ENCODE measurements at regions not wholly inside any gene's neighbourhood (a gene's known extent, or its start where the extent isn't known, plus 50 kb on each side); places are given as distances from the start of the nearest gene placed in this dataset.
"Not testable (repeated sequence)": the region's sequence is repeated elsewhere in the genome, so short reads cannot be mapped to it uniquely, and the experiment has no call there.

GRCh38 chr6:139973669-139974344, 599.4 kb upstream of the CITED2 start:
- no peak overlapping the region for H2AFZ ChIP-seq (ENCODE audit: low read depth, low read length)
- no peaks in the 10 kb centered on the region for H3K4me1 ChIP-seq (ENCODE audit: insufficient read depth, low read length)
- H3K4me3 ChIP-seq (ENCODE audit: low read length) = no peak overlapping the region
- H3K27me3 ChIP-seq (ENCODE audit: insufficient read depth, low read length) = no peaks in the 10 kb centered on the region
- no peaks in the 10 kb centered on the region for H3K36me3 ChIP-seq (ENCODE audit: insufficient read depth, low read length)
- peaks cover 4% of the 10 kb centered on the region for H3K9me3 ChIP-seq (ENCODE audit: low read length)

- H3K9me3 ChIP-seq (ENCODE audit: low read length) = peaks cover 4% of the 10 kb centered on the region
- H3K4me1 ChIP-seq (ENCODE audit: insufficient read depth, low read length) = no peaks in the 10 kb centered on the region
- no peaks in the 10 kb centered on the region for H3K27me3 ChIP-seq (ENCODE audit: insufficient read depth, low read length)
- H3K4me3 ChIP-seq (ENCODE audit: low read length) = no peak overlapping the region
- H2AFZ ChIP-seq (ENCODE audit: low read depth, low read length) = no peak overlapping the region
- no peaks in the 10 kb centered on the region for H3K36me3 ChIP-seq (ENCODE audit: insufficient read depth, low read length)
These were observed 597.7 kb upstream of the CITED2 start for GRCh38 chr6:139972116-139972515.

- no peaks in the 10 kb centered on the region for H3K36me3 ChIP-seq (ENCODE audit: insufficient read depth, low read length)
- no peaks in the 10 kb centered on the region for H3K27me3 ChIP-seq (ENCODE audit: insufficient read depth, low read length)
- peaks cover 4% of the 10 kb centered on the region for H3K9me3 ChIP-seq (ENCODE audit: low read length)
- no peak overlapping the region for H3K4me3 ChIP-seq (ENCODE audit: low read length)
- no peaks in the 10 kb centered on the region for H3K4me1 ChIP-seq (ENCODE audit: insufficient read depth, low read length)
- no peak overlapping the region for H2AFZ ChIP-seq (ENCODE audit: low read depth, low read length)
These were observed 596.1 kb upstream of the CITED2 start for GRCh38 chr6:139970591-139970991.

GRCh38 chr6:139967497-139967896, 593.0 kb upstream of the CITED2 start:
- Histone ChIP-seq H3K4me3 (ENCODE audit: low read length) (no peak overlapping the region), H3K36me3 (ENCODE audit: insufficient read depth, low read length) (no peaks in the 10 kb centered on the region), H2AFZ (ENCODE audit: low read depth, low read length) (no peak overlapping the region), H3K27me3 (ENCODE audit: insufficient read depth, low read length) (no peaks in the 10 kb centered on the region), H3K9me3 (ENCODE audit: low read length) (peaks cover 4% of the 10 kb centered on the region), H3K4me1 (ENCODE audit: insufficient read depth, low read length) (peaks cover 1% of the 10 kb centered on the region)

GRCh38 chr6:139965393-139965792, 590.9 kb upstream of the CITED2 start:
- Histone ChIP-seq H3K27me3 (ENCODE audit: insufficient read depth, low read length) (no peaks in the 10 kb centered on the region), H3K4me3 (ENCODE audit: low read length) (no peak overlapping the region), H3K9me3 (ENCODE audit: low read length) (peaks cover 4% of the 10 kb centered on the region), H3K4me1 (ENCODE audit: insufficient read depth, low read length) (peaks cover 1% of the 10 kb centered on the region), H3K36me3 (ENCODE audit: insufficient read depth, low read length) (no peaks in the 10 kb centered on the region), H2AFZ (ENCODE audit: low read depth, low read length) (peak overlapping the region; percentile 16)

GRCh38 chr6:139964737-139965136, 590.3 kb upstream of the CITED2 start:
- Histone ChIP-seq H3K36me3 (ENCODE audit: insufficient read depth, low read length) (no peaks in the 10 kb centered on the region), H3K4me1 (ENCODE audit: insufficient read depth, low read length) (peaks cover 1% of the 10 kb centered on the region), H3K4me3 (ENCODE audit: low read length) (no peak overlapping the region), H3K9me3 (ENCODE audit: low read length) (peaks cover 2% of the 10 kb centered on the region), H2AFZ (ENCODE audit: low read depth, low read length) (peak overlapping the region; percentile 16), H3K27me3 (ENCODE audit: insufficient read depth, low read length) (no peaks in the 10 kb centered on the region)

- Histone ChIP-seq H3K36me3 (ENCODE audit: insufficient read depth, low read length) (no peaks in the 10 kb centered on the region), H2AFZ (ENCODE audit: low read depth, low read length) (no peak overlapping the region), H3K4me3 (ENCODE audit: low read length) (no peak overlapping the region), H3K27me3 (ENCODE audit: insufficient read depth, low read length) (no peaks in the 10 kb centered on the region), H3K4me1 (ENCODE audit: insufficient read depth, low read length) (peaks cover 1% of the 10 kb centered on the region), H3K9me3 (ENCODE audit: low read length) (no peaks in the 10 kb centered on the region)
These were observed 588.4 kb upstream of the CITED2 start for GRCh38 chr6:139962654-139963347.

GRCh38 chr6:139961190-139961589, 586.7 kb upstream of the CITED2 start:
- no peaks in the 10 kb centered on the region for H3K36me3 ChIP-seq (ENCODE audit: insufficient read depth, low read length)
- H3K4me1 ChIP-seq (ENCODE audit: insufficient read depth, low read length) = peaks cover 1% of the 10 kb centered on the region
- no peak overlapping the region for H3K4me3 ChIP-seq (ENCODE audit: low read length)
- no peak overlapping the region for H2AFZ ChIP-seq (ENCODE audit: low read depth, low read length)
- no peaks in the 10 kb centered on the region for H3K9me3 ChIP-seq (ENCODE audit: low read length)
- H3K27me3 ChIP-seq (ENCODE audit: insufficient read depth, low read length) = no peaks in the 10 kb centered on the region

GRCh38 chr6:139960671-139961070, 586.2 kb upstream of the CITED2 start:
- Histone ChIP-seq H3K4me3 (ENCODE audit: low read length) (no peak overlapping the region), H3K36me3 (ENCODE audit: insufficient read depth, low read length) (no peaks in the 10 kb centered on the region), H2AFZ (ENCODE audit: low read depth, low read length) (no peak overlapping the region), H3K27me3 (ENCODE audit: insufficient read depth, low read length) (no peaks in the 10 kb centered on the region), H3K4me1 (ENCODE audit: insufficient read depth, low read length) (peaks cover 1% of the 10 kb centered on the region), H3K9me3 (ENCODE audit: low read length) (no peaks in the 10 kb centered on the region)

GRCh38 chr6:139955366-139956155, 581.1 kb upstream of the CITED2 start:
- H3K27me3 ChIP-seq (ENCODE audit: insufficient read depth, low read length) = no peaks in the 10 kb centered on the region
- H3K4me3 ChIP-seq (ENCODE audit: low read length) = no peak overlapping the region
- no peaks in the 10 kb centered on the region for H3K9me3 ChIP-seq (ENCODE audit: low read length)
- H2AFZ ChIP-seq (ENCODE audit: low read depth, low read length) = no peak overlapping the region
- no peaks in the 10 kb centered on the region for H3K4me1 ChIP-seq (ENCODE audit: insufficient read depth, low read length)
- H3K36me3 ChIP-seq (ENCODE audit: insufficient read depth, low read length) = no peaks in the 10 kb centered on the region

GRCh38 chr6:139954463-139955071, 580.1 kb upstream of the CITED2 start:
- no peak overlapping the region for H2AFZ ChIP-seq (ENCODE audit: low read depth, low read length)
- no peak overlapping the region for H3K4me3 ChIP-seq (ENCODE audit: low read length)
- H3K9me3 ChIP-seq (ENCODE audit: low read length) = no peaks in the 10 kb centered on the region
- H3K36me3 ChIP-seq (ENCODE audit: insufficient read depth, low read length) = no peaks in the 10 kb centered on the region
- no peaks in the 10 kb centered on the region for H3K27me3 ChIP-seq (ENCODE audit: insufficient read depth, low read length)
- no peaks in the 10 kb centered on the region for H3K4me1 ChIP-seq (ENCODE audit: insufficient read depth, low read length)

GRCh38 chr6:139953780-139954179, 579.3 kb upstream of the CITED2 start:
- H3K27me3 ChIP-seq (ENCODE audit: insufficient read depth, low read length); H3K4me1 ChIP-seq (ENCODE audit: insufficient read depth, low read length); H2AFZ ChIP-seq (ENCODE audit: low read depth, low read length); H3K9me3 ChIP-seq (ENCODE audit: low read length); H3K4me3 ChIP-seq (ENCODE audit: low read length); H3K36me3 ChIP-seq (ENCODE audit: insufficient read depth, low read length): not testable (repeated sequence)

GRCh38 chr6:139951172-139951571, 576.7 kb upstream of the CITED2 start:
- Histone ChIP-seq H3K9me3 (ENCODE audit: low read length) (no peaks in the 10 kb centered on the region), H3K36me3 (ENCODE audit: insufficient read depth, low read length) (no peaks in the 10 kb centered on the region), H3K4me1 (ENCODE audit: insufficient read depth, low read length) (no peaks in the 10 kb centered on the region), H3K27me3 (ENCODE audit: insufficient read depth, low read length) (no peaks in the 10 kb centered on the region), H3K4me3 (ENCODE audit: low read length) (no peak overlapping the region), H2AFZ (ENCODE audit: low read depth, low read length) (no peak overlapping the region)

Measured in neuron (in vitro differentiated cells).